GM21381 (cell line): ENCODE measurements at regions not wholly inside any gene's neighbourhood (a gene's known extent, or its start where the extent isn't known, plus 50 kb on each side); places are given as distances from the start of the nearest gene placed in this dataset.
A peak's percentile ranks its signal among the peaks of the same experiment; 100 is the strongest.

Experiments
- ATAC-seq: cut with Tn5 transposase; IDR thresholded peaks from one replicate; pipeline ENCODE4 v1.9.1; 2021; ENCODE audit warnings: mild to moderate bottlenecking, moderate library complexity; ENCODE audit not compliant: unreplicated experiment

GRCh38 chr9:115362101-115362500 is 244.1 kb upstream of the TNC start:
- no peak for ATAC-seq

GRCh38 chr9:115362640-115363039 is 244.7 kb upstream of the TNC start:
- ATAC-seq = no peak

GRCh38 chr9:115364991-115365390 is 247.0 kb upstream of the TNC start:
- ATAC-seq = no peak

GRCh38 chr9:115367321-115367720 is 249.4 kb upstream of the TNC start:
- ATAC-seq = no peak

- no peak for ATAC-seq
Observed at GRCh38 chr9:115367780-115368525, 250.0 kb upstream of the TNC start.

GRCh38 chr9:115369322-115369957 is 251.5 kb upstream of the TNC start:
- ATAC-seq = no peak

GRCh38 chr9:115373000-115373709 is 255.2 kb upstream of the TNC start:
- ATAC-seq = peak; percentile 88

GRCh38 chr9:115373710-115374045 is 255.7 kb upstream of the TNC start:
- no peak for ATAC-seq

GRCh38 chr9:115374724-115375268 is 256.8 kb upstream of the TNC start:
- ATAC-seq = no peak

- ATAC-seq = no peak
Observed at GRCh38 chr9:115378241-115378640, 260.3 kb upstream of the TNC start.

GRCh38 chr9:115378758-115379157 is 260.8 kb upstream of the TNC start:
- ATAC-seq = no peak

GRCh38 chr9:115379719-115380118 is 261.8 kb upstream of the TNC start:
- ATAC-seq = no peak

- no peak for ATAC-seq
Observed at GRCh38 chr9:115382865-115383264, 264.9 kb upstream of the TNC start.

- no peak for ATAC-seq
Observed at GRCh38 chr9:115385383-115386122, 267.6 kb upstream of the TNC start.

- ATAC-seq = no peak
Observed at GRCh38 chr9:115386963-115387770, 269.2 kb upstream of the TNC start.

GRCh38 chr9:115391168-115391825 is 273.3 kb upstream of the TNC start:
- no peak for ATAC-seq

GRCh38 chr9:115393976-115394775 is 276.2 kb upstream of the TNC start:
- no peak for ATAC-seq

- ATAC-seq = no peak
Observed at GRCh38 chr9:115395511-115396021, 277.6 kb upstream of the TNC start.

GRCh38 chr9:115396071-115396529 is 278.1 kb upstream of the TNC start:
- ATAC-seq = no peak
